Glutamatergic neuron (in vitro differentiated cells): ENCODE measurements at regions not wholly inside any gene's neighbourhood (a gene's known extent, or its start where the extent isn't known, plus 50 kb on each side); places are given as distances from the start of the nearest gene placed in this dataset.

Experiments
- DNase-seq: peaks from one replicate; pipeline ENCODE4 v3.0.0; 2022
- H3K27ac Mint-ChIP-seq: one replicate; pipeline ENCODE4 v1.8.0; 2020; ENCODE audit warnings: mild to moderate bottlenecking, mixed read lengths, inconsistent platforms; ENCODE audit not compliant: unreplicated experiment
- H3K27me3 Mint-ChIP-seq: one replicate; pipeline ENCODE4 v1.8.0; 2020; ENCODE audit warnings: mild to moderate bottlenecking, moderate library complexity, mixed read lengths, inconsistent platforms; ENCODE audit not compliant: unreplicated experiment
- H3K36me3 Mint-ChIP-seq: one replicate; pipeline ENCODE4 v1.8.0; 2020; ENCODE audit warnings: mild to moderate bottlenecking, mixed read lengths, inconsistent platforms; ENCODE audit not compliant: unreplicated experiment
- H3K4me1 Mint-ChIP-seq: one replicate; pipeline ENCODE4 v1.8.0; 2020; ENCODE audit warnings: mild to moderate bottlenecking, low read depth, mixed read lengths, inconsistent platforms; ENCODE audit not compliant: unreplicated experiment
- H3K4me3 Mint-ChIP-seq: one replicate; pipeline ENCODE4 v1.8.0; 2020; ENCODE audit warnings: mild to moderate bottlenecking, mixed read lengths, inconsistent platforms; ENCODE audit not compliant: unreplicated experiment
- H3K9me3 Mint-ChIP-seq: one replicate; pipeline ENCODE4 v1.8.0; 2020; ENCODE audit warnings: mild to moderate bottlenecking, moderate library complexity, mixed read lengths, inconsistent platforms; ENCODE audit not compliant: unreplicated experiment
- TF ChIP-seq, protein P1 (sequence below): fragments of 200-600 bp; sonication (generic); IDR thresholded peaks from one replicate; pipeline ENCODE4 v1.5.0; 2021; ENCODE audit not compliant: partially characterized antibody, unreplicated experiment

- no peaks in the 10 kb centered on the region for H3K4me1 Mint-ChIP-seq
- H3K36me3 Mint-ChIP-seq, result no peaks in the 10 kb centered on the region
- TF ChIP-seq, protein P1, sequence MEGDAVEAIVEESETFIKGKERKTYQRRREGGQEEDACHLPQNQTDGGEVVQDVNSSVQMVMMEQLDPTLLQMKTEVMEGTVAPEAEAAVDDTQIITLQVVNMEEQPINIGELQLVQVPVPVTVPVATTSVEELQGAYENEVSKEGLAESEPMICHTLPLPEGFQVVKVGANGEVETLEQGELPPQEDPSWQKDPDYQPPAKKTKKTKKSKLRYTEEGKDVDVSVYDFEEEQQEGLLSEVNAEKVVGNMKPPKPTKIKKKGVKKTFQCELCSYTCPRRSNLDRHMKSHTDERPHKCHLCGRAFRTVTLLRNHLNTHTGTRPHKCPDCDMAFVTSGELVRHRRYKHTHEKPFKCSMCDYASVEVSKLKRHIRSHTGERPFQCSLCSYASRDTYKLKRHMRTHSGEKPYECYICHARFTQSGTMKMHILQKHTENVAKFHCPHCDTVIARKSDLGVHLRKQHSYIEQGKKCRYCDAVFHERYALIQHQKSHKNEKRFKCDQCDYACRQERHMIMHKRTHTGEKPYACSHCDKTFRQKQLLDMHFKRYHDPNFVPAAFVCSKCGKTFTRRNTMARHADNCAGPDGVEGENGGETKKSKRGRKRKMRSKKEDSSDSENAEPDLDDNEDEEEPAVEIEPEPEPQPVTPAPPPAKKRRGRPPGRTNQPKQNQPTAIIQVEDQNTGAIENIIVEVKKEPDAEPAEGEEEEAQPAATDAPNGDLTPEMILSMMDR, result no peak
- no peak overlapping the region for H3K4me3 Mint-ChIP-seq
- H3K27ac Mint-ChIP-seq, result no peak overlapping the region
- H3K9me3 Mint-ChIP-seq, result no peaks in the 10 kb centered on the region
- no peak for DNase-seq
- H3K27me3 Mint-ChIP-seq, result no peaks in the 10 kb centered on the region
Observed at GRCh38 chr12:13875744-13876143, 105.7 kb downstream of the GRIN2B start.

DNA sequence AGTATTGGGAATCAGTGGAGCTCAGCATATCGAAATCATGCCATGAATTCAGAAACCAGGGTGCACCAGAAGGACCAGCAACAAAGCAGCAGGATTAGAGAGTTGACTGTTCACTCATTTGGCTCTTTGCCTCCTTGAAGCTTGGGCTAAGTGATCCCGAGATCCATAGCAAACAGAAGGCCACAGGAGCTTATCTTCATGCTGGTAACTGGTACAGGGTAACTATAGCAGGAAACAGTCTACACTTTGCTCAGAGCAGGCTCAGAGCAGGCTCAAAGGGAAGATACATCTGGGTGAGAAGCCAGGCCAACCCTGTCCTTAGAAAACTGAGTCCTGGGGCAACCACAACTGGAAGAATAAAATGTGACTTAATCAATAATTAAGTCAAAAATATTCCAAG, 111.1 kb downstream of the GRIN2B start:
- Mint-ChIP-seq H3K27me3 (no peaks in the 10 kb centered on the region), H3K4me3 (no peak overlapping the region), H3K27ac (no peak overlapping the region), H3K36me3 (no peaks in the 10 kb centered on the region), H3K9me3 (no peaks in the 10 kb centered on the region), H3K4me1 (no peaks in the 10 kb centered on the region)
- TF ChIP-seq, protein P1, result no peak
- DNase-seq, result no peak

GRCh38 chr12:13864081-13864673, 117.2 kb downstream of the GRIN2B start:
- Mint-ChIP-seq H3K27me3 (no peaks in the 10 kb centered on the region), H3K4me3 (no peak overlapping the region), H3K27ac (no peak overlapping the region), H3K36me3 (no peaks in the 10 kb centered on the region), H3K4me1 (no peaks in the 10 kb centered on the region), H3K9me3 (no peaks in the 10 kb centered on the region)
- peak; percentile 83 for DNase-seq
- TF ChIP-seq, protein P1, result peak; percentile 87

DNA sequence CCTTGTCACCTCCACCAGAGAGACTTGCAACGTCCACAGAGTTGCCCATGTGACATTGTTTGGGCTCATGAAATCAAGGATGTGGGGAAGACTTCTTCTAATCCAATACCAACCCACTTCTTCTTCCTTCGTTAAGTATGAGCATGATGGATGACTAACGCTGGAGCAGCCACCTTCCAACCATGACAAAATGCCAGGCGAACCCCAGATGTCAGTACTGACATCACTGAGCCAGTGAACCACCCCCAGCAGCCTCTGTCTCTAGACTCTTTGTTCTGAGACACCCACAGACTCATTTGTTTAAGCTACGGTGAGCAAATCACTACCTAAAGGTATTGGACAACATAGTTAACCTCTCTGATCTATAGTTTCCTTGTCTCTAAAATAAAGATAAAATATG, 123.7 kb downstream of the GRIN2B start:
- peaks cover 4% of the 10 kb centered on the region for H3K27me3 Mint-ChIP-seq
- H3K4me3 Mint-ChIP-seq, result no peak overlapping the region
- no peak for DNase-seq
- TF ChIP-seq, protein P1, result no peak
- H3K9me3 Mint-ChIP-seq, result no peaks in the 10 kb centered on the region
- no peak overlapping the region for H3K27ac Mint-ChIP-seq
- H3K36me3 Mint-ChIP-seq, result no peaks in the 10 kb centered on the region
- no peaks in the 10 kb centered on the region for H3K4me1 Mint-ChIP-seq

- no peak overlapping the region for H3K4me3 Mint-ChIP-seq
- no peaks in the 10 kb centered on the region for H3K36me3 Mint-ChIP-seq
- H3K4me1 Mint-ChIP-seq, result no peaks in the 10 kb centered on the region
- TF ChIP-seq, protein P1, result no peak
- peaks cover 5% of the 10 kb centered on the region for H3K27me3 Mint-ChIP-seq
- DNase-seq, result no peak
- H3K9me3 Mint-ChIP-seq, result no peaks in the 10 kb centered on the region
- no peak overlapping the region for H3K27ac Mint-ChIP-seq
Observed at GRCh38 chr12:13853471-13853870, 127.9 kb downstream of the GRIN2B start.
